Panc1 (cell line): ENCODE measurements at regions not wholly inside any gene's neighbourhood (a gene's known extent, or its start where the extent isn't known, plus 50 kb on each side); places are given as distances from the start of the nearest gene placed in this dataset.

Source experiments
- CTCF ChIP-seq: fragments of 450-650 bp; IDR thresholded peaks from 2 replicates; pipeline ENCODE4 v1.5.1; 2017; ENCODE audit warnings: mild to moderate bottlenecking
- POLR2AphosphoS5 ChIP-seq: IDR thresholded peaks from 2 replicates; pipeline ENCODE4 v1.6.1; 2012; ENCODE audit warnings: mild to moderate bottlenecking, low read depth, low read length, moderate library complexity

GRCh38 chr6:90677440-90677839, 90.6 kb upstream of the MAP3K7 start:
- TF ChIP-seq POLR2AphosphoS5 = no peak
- TF ChIP-seq CTCF = no peak
